ENCODE measurements at regions not wholly inside any gene's neighbourhood (a gene's known extent, or its start where the extent isn't known, plus 50 kb on each side); places are given as distances from the start of the nearest gene placed in this dataset.
"Not testable (repeated sequence)": the region's sequence is repeated elsewhere in the genome, so short reads cannot be mapped to it uniquely, and the experiment has no call there.

DNA sequence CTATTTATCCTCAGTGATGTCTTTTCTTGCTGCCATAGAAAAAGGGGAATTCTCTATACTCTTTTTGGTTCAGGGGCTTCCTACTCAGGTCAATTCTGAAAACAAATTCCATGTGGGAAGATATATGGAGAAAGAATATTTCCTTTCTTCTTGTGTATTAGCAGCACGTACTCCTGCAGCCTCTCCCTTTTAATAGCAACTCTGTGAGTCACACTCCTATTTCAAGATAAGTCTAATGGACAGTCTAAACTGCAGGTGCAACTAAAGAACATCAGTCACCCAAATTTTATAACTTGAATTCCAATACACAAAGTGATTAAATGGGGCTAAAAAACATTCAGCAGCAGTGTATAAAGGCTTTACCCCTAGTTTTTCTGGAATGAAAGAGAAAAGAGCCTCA lies 942.2 kb downstream of the CNTNAP5 start:
- no peak for DNase-seq

DNA sequence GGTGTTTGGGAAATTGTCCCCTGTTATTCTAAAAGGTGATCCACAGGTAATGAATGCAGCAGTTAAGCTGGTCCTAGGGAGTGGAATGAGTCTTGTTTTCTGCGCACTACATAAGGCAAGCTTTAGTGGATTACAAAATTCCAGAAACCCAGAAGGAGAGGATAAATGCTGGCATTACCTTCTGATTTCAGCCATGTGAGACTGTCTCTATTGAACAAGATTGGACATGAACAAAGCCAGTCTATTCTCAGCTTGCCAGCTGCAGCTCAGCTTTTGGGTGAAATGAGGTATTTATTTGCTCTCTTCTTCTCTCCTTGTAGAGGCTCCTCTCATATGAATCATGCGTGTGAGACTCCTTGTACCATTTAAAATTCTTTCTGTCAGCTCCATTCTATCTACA lies 944.9 kb downstream of the CNTNAP5 start:
- DNase-seq, result no peak

DNA sequence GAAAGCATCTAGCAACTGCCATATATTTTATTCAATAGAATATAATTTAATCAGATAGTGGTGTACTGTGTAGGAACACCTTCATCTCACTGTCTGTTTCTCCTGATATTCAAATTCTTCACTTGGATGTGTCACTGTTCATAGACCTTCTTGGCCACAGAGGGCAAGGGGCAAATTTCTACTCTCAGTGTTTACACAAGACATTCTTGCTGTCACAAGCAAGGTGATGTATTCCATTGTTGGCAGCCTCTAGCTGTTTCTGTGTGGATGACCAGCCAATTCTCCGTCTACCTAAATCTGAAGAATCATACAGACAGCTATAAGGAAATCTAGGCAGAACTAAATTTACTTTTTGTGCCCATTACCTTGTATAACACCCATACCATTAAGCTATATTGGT lies 948.3 kb downstream of the CNTNAP5 start:
- DNase-seq, result no peak

DNA sequence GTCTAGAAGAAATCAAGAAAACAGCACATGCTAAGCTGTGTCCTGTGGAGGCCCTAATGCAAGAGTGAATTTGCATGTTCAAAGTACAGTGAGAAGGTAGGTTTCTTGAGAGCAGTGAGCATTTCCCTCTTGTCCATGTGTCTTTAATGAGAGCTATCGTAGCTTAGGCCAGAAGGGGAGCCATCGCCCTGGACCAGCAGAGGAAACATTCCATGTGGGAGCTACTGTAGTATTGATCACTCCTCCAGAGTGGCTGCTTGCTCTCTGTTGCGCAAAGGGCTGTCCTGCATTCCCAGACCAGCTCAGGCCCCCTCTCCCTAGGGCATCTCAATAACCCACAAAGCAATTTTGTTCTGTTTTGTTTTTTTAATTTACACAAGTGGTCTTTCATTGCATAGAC lies 950.1 kb downstream of the CNTNAP5 start:
- no peak for DNase-seq

DNA sequence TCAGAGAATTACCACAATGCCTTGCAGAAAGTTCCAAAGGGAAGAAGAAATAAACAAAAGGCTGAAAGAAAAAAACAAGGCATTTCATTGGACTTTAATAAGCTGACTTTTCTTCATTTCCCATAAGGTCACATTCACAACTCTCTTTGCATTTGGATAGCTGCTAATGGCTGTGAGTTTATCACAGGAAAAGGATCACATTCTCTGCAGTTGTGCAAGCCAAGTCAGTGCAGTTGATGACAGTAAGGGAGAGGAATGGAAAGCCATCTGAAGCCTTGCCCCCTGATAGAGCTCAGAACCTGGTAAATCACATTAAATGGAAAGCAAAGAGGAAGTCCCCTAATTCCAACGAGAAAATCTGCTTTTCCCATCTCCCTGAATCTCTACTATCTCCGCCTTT lies 950.6 kb downstream of the CNTNAP5 start:
- DNase-seq, result no peak

DNA sequence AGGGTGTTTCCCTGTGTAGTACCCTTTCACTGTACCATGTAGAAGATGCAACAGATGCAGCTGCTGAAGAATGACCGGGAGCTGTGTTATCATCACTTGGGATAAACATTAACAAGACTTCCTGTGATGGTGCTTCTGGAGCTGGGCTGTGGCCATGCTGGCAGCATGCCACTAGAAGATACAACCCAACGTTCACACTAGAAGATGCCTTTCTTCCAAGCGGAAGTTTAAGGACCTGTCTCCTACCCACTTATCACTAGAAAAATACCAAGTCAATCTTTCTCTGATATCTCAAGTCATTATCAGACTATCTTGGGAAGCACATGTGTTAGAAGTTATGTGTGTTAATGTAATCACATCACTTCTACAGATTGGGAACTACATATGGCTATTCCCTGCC lies 953.5 kb downstream of the CNTNAP5 start:
- no peak for DNase-seq

DNA sequence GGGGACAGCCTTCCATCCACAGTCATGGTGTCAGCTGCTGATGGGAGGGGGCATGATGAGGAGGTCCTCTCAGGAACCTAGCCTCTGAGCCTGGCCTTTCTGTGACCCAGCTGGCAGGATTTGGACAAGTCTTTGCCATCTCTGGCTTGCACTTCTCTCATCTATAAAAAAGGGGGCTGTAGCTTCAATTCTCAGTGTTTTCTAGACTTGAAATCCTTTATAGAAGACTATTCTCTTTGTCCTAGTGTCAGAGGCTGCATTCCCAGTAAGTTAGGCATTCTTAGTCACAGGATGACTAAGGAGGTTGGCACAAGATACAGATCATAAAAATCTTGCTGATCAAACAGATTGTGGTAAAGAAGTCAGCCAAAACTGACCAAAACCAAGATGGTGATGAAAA lies 958.5 kb downstream of the CNTNAP5 start:
- DNase-seq, result no peak

DNA sequence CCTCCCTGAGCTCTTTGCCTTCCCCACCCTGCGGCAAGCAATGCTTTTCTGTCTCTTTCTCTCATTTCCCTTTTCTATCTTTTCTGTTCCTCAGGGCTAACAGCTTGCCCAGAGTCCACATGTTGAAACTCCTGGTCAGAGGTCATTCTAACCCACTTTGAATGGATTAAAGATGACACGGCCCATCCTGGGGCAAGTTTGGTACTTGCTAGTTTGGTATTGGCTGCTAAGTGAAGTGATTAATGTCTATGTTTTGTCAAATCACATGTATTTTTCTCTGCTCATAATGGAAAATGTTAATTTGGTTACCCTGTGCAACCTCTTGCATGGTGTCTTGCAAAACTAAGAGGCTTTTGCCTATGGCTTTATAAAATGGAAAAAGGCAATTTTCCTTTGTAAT lies 960.2 kb downstream of the CNTNAP5 start:
- no peak for DNase-seq

DNA sequence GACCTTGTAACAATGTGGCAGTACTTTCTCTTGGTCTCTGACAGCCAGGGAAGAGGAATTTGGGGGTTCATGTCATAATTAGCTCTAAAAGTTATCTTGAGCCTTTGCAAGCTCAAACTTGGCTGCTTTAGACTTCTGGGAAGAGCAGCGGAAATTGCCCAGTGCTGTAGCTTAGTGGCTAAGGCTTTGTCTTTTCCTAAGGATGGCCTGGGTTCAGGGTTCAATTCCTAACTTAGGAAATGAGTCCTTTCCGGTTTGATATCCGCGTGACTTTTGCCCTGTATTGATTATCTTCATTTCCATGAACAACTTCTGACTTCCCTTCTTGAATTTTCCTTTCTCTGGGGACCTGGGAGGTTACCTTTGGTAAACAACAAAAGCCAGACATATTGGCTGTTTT lies 961.0 kb downstream of the CNTNAP5 start:
- DNase-seq, result no peak

DNA sequence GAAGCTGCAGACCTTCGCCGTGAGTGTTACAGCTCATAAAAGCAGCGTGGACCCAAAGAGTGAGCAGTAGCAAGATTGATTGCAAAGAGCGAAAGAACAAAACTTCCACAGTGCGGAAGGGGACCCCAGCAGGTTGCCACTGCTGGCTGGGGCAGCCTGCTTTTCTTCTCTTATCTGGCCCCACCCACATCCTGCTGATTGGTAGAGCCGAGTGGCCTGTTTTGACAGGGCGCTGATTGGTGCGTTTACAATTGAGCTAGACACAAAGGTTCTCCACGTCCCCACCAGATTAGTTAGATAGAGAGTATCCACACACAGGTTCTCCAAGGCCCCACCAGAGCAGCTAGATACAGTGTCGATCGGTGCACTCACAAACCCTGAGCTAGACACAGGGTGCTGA lies 961.8 kb downstream of the CNTNAP5 start:
- DNase-seq, result not testable (repeated sequence)

DNA sequence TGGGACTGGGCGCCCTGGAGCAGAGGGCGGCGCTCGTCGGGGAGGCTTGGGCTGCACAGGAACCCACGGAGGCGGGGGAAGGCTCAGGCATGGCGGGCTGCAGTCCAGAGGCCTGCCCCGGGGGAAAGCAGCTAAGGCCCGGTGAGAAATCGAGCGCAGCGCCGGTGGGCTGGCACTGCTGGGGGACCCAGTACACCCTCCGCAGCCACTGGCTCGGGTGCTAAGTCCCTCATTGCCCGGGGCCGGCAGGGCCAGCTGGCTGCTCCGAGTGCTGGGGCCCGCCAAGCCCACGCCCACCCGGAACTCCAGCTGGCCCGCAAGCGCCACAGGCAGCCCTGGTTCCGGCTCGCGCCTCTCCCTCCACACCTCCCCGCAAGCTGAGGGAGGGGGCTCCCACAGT lies 962.3 kb downstream of the CNTNAP5 start:
- DNase-seq, result not testable (repeated sequence)

DNA sequence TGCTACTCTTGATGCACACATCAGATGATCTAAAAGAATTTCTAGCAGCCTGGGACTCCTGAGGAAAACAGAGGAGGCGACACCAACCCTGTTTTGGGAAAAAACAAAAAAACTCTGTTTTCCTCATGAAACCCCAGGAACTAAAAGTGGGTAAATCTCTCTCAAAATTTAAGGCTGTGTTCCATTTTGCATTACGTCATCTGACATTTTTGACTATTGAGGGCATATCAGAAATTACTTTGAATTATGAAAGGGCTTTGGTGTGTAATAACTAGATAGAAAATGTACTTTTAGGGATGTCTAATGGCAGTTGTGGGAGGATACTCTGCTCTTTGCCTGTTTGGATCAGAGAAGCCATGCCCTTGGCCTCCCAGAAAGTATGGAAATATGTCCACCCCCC lies 963.0 kb downstream of the CNTNAP5 start:
- no peak for DNase-seq

DNA sequence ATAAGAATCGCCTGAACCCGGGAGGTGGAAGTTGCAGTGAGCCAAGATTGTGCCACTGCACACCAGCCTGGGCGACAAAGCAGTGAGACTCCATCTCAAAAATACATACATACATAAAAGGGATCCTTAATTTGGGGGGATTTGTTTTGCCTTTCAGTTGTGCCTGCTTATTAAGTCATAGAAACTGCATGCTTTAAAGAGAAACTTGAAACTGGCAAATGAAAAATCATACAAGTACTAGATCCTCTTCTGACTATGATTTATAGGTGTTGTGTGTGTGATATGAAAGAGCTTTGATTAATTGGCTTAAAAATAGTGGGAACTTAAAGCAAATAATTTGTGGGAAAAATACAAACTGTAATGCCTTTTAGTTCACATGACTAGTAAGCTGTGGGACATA lies 963.7 kb downstream of the CNTNAP5 start:
- DNase-seq, result no peak

DNA sequence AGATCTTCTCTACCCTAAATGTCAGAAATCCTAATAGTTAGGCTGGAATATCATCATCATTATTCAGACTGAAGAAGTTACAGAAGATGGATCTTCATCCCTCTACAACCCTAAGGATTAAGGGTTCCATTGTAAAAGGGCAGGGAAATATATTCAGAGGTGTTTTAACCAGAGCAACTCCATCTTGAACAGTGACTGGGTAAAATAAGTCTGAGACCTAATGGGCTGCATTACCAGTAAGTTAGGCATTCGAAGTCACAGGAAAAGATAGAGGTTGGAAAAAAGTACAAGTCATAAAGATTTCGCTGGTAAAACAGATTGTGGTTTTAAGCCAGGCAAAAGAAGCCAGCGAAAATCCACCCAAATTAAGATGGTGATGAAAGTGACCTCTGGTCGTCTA lies 968.7 kb downstream of the CNTNAP5 start:
- DNase-seq, result no peak

DNA sequence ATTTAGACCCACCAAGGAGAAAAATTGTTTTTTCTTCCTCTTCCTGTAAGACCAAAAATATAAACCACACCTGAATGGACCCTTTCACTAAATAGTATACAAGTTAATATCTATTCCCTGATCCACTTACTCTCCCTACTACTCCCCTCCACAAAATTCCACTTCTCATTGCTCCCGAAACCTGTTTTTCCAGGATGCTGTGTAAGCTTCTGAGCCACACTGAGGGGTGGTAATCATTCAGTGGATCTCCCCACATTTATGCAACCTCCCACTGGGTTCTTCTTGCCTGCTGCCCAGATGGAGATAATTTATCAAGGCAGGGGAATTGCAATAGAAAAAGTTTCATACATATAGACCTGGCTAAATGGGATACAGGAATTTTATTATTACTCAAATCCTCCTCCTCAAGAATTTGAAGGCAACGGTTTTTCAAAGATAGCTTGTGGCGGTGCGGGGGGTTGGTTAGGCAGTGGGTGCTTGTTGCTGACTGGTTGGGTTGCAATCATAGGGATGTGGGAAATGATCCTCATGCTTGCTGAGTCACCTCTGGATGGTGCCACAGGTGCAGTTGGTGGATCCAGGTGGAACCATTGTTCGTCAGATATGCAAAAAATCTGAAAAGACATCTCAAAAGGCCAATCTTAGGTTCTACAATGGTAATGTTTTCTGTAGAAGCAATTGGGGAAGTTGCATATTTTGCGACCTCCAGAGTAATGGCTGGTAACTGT lies 970.3 kb downstream of the CNTNAP5 start:
- DNase-seq, result no peak

DNA sequence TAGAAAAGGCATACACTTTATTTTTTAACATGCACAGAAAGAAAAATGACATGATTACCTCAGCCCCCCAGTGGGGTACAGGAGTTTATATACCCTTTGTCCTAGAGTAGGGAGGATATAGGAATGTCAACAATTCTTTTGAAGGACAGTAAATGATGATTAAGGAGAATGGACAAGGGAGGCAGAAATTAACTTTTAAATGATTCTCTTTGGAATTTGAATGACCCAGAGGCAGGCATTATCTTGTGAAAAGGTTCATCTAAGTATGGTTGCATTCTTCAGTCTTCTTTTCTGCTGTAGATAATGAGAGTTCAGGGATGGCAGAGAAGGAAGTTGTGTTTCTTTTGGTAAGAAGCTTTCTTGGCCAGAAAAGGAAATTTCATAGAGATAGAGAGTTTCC lies 971.3 kb downstream of the CNTNAP5 start:
- DNase-seq, result no peak

DNA sequence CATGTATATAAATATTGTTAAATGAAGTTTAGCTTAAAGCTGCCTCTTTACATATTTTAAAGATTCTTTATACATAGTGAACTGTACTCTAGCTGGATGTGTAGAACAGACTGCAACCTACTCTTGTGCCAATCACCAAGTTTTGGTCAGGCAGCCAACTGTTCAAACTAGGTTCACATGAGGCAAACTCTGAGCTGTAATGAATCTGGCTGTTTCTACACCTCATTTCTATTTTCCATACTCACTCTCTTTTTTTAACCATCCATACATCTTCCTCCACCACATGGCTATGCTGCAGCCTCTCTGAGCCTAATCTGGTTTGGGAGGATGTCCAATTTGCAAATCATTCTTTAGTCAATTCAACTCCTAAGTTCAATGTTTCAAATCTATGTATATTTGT lies 974.8 kb downstream of the CNTNAP5 start:
- DNase-seq, result no peak

DNA sequence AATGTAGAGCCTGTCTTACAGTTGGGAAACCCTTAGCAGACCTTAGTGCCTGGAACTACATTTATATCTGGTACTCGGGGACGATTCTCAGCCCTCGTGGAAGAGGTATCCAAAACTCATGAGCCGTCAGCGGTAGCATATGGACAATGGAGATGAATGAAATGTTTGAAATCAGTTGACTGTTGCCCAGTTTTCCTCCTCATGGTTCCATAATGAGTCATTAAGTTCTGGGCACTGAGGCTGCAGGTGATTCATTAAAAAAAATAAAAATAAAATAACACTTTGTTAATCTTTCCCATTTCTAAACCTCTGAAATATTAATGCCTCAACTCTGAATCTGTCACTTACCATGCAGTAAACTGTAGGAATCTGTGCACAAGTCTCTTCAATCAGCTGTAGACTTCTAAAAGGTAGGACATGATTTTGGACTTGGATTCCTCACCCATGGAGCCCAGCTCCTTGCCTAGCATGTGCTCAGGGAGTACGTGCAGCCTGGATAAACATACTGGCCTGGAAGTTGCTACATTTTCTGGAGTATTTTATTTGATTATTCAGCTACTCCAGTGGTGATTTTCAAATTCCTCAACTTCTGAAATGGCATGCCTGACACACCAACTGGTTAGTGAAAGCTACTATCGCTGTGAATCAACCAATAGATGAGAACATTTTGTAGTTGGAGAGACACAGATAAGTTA lies 979.2 kb downstream of the CNTNAP5 start:
- DNase-seq, result no peak

DNA sequence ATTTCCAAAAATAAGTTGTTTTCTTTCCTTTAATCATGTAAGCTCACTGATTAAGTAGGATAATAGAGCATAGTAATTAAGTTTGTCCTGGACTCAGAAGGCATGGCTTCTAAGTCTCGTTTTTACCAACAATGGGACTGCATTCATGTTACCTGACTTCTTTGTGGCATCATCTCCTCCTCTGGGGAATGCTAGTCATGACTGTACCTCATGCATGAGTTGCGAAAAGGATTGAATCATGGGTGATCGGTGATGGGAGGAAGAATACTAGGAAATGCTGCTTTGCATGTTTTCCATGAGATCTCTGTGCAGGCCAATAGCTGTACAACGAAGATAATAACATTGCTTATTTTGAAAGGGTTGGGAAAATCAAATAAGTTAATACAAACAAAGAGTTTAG lies 981.6 kb downstream of the CNTNAP5 start:
- no peak for DNase-seq

DNA sequence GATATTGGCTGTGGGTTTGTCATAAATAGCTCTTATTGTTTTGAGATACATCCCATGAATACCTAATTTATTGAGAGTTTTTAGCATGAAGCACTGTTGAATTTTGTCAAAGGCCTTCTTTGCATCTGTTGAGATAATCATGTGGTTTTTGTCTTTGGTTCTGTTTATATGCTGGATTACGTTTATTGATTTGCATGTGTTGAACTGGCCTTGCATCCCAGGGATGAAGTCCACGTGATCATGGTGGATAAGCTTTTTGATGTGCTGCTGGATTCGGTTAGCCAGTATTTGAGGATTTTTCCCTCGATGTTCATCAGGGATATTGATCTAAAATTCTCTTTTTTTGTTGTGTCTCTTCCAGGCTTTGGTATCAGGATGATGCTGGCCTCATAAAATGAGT lies 1003.6 kb downstream of the CNTNAP5 start:
- not testable (repeated sequence) for DNase-seq

DNA sequence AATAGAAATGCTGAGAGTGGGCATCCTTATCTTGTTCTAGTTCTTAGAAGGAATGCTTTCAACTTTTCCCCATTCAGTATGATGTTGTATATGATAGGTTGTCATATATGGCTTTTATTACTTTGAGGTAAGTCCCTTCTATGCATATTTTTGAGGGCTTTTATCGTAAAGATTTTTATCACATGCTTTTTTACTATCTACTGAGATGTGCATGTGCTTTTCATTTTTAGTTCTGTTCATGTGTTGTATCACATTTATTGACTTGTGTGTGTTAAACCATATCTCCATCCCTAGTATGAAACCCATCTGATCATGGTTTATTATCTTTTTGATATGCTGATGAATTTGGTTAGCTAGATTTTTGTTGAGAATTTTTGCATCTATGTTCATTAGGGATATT lies 1008.8 kb downstream of the CNTNAP5 start:
- no peak for DNase-seq

DNA sequence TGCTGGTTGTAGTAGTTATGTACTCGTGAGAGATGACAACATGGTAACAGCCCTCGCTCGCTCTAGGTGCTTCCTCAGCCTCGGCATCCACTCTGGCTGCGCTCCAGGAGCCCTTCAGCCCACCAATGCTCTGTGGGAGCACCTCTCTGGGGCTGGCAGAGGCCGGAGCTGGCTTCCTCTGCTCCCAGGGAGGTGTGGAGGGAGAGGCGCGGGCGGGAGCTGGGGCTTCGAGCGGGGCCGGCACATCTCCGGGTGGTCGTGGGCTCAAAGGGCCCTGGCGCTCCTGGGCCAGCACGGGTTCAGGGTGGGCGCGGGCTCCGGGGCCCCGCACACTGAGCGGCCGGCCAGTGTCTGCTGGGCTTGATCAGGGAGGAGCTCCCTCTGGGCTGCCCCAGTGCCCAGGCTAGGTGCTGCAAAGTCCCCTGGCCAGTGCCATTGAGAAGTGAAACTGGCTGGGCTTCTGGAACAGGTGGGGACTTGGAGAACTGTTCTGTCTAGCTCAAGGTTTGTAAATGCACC lies 1012.1 kb downstream of the CNTNAP5 start:
- DNase-seq, result no peak

DNA sequence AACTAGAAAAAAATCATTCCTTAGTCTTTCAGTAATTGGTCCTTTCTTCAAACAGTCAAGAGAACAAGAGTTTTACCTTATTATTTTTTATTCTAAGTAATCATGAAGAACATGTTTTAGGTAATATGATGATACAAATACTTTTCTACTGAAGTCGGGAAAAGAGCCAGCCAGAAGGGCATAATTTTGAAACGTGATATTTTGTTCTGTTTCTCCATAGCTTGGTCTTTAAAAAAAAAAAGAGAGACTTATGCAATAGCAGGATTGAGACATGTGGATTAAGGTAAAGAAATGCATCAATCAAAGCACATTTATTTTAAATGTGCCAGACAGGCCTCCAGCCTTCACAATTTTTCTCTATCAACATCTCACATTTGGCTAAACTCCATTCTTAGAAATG lies 1016.8 kb downstream of the CNTNAP5 start:
- no peak for DNase-seq

DNA sequence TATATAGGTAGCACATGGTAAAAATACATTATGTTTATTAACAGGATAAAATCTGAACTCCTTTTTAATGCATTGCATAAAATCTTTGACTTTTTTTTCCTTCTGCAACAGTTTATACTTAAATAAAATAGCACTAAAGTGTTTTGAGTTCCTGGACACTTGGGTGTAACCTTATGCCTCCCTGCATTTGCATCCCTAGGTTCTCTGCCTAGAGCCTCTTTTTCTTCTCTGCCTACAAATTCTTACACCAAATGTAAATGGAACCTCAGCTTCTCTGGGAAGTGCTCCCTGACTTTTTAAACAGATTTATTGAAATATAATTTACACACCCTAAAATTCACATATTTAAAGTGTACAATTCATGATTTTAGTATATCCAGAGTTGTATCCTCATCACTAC lies 1017.6 kb downstream of the CNTNAP5 start:
- no peak for DNase-seq
